GM12872 (cell line): ENCODE measurements at regions not wholly inside any gene's neighbourhood (a gene's known extent, or its start where the extent isn't known, plus 50 kb on each side); places are given as distances from the start of the nearest gene placed in this dataset.

ENCODE experiments used
- TF ChIP-seq, protein P1 (sequence below): IDR thresholded peaks from 3 replicates; pipeline ENCODE4 v1.5.1; 2011; ENCODE audit warnings: low read depth, mild to moderate bottlenecking, low read length, moderate library complexity; ENCODE audit not compliant: insufficient read depth

DNA sequence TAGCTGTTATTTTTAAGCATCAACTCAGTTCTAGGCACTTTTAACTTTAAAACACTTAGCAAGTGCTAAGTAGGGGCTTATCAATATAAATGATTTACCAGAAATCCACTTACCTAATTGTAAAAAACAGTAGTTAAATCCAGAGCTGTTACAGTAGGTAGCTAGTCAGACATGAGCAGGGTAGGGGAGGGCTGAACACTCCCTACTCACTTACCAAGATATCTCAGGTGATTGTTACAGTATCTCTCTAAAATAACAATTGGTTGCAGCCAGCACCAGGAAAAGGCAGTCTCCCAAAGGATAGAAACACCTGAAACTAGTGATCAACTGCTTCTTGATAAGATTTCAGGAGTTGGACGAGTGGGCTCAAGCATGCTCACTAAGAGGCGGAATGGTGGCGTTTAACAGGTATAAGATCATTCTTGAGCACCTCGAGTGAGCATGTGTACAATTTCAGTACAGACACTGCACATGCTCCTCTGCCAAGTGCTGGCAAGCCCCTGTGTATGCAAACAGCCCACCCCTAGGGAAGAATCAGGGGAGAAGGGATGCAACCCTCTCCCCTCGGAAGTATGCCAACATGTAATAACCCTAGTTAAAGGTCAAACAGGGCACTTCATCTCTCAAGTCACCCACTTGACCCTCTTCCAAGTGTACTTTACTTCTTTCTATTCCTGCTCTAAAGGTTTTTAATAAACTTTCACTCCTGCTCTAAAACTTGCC is 1113.6 kb upstream of the SEL1L start:
- TF ChIP-seq, protein P1, sequence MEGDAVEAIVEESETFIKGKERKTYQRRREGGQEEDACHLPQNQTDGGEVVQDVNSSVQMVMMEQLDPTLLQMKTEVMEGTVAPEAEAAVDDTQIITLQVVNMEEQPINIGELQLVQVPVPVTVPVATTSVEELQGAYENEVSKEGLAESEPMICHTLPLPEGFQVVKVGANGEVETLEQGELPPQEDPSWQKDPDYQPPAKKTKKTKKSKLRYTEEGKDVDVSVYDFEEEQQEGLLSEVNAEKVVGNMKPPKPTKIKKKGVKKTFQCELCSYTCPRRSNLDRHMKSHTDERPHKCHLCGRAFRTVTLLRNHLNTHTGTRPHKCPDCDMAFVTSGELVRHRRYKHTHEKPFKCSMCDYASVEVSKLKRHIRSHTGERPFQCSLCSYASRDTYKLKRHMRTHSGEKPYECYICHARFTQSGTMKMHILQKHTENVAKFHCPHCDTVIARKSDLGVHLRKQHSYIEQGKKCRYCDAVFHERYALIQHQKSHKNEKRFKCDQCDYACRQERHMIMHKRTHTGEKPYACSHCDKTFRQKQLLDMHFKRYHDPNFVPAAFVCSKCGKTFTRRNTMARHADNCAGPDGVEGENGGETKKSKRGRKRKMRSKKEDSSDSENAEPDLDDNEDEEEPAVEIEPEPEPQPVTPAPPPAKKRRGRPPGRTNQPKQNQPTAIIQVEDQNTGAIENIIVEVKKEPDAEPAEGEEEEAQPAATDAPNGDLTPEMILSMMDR, result no peak

DNA sequence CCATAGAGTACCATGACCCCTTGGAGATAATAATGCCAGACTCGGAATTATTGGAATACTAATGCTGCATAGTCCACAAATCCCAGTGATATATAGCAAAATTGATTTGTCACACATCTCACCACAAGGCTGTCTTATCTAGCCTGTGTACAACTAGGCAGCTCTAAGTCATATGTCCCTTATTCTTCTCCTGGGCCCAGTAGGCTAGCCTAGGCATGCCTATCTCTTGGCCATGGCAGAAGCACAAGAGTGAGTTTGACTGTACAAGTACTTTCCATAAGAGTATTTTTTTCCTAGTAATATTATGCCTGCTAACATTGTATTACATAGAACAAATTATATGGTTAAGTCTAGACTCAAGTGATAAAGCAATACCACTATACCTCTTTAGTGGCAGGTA is 1122.1 kb upstream of the SEL1L start:
- TF ChIP-seq, protein P1, result no peak

DNA sequence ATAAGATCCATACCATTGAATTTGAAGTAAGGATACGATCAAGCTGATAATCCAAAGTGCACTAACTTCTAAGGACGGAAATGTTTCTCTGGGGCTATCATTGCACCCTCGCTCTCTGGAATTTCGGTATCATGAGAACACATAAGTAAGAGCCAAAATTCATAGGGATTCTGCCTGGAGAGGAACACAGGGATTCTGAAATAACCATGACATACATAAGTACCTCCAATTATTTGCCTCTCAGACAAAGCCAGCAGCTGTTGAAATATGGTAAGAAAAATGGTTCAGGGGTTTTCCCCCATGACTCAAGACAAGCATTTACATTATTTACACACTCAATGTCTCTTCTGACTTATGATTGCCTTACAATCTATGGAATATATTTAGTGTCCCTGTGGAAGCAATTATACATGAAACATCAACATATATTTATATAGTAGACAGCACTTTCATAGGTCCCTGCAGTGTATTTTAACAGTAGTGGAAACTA is 1123.6 kb upstream of the SEL1L start:
- TF ChIP-seq, protein P1, result no peak

DNA sequence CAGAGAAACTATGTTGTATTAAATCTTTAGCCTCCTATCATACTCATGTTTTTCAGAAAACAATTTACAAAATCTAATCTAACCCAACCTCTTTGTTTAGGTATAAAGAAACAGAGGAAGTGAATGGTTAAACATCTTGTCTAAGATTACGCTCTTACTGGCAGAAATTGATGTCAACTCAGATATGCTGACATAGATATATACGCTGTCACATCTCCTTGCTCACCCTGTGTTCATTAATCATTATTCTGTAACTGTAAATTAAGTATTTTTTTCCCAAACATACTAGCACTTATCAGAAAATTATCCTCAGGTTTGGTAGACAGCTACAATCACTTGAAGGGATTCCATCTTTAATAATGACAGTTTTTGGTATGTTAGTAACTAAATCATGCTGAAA is 1127.6 kb upstream of the SEL1L start:
- TF ChIP-seq, protein P1, result no peak

DNA sequence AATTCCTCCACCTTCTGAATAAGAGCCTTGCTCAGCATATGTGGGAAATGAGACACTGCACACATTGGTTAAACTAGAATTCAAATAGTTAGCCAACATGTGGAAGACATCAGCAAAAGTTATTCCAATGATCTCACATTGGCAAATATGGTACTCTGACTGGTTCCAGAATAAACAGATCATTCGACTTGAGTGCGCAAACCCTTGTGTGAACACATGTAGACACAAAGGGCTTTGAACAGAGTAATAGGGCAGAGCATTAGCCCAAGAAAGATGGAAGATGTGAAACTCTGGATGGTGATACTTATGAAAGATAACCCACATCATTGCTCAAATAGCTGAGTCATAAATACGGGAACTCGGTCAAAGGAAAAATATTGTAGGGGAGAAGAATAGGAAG is 1133.4 kb upstream of the SEL1L start:
- TF ChIP-seq, protein P1, result no peak

DNA sequence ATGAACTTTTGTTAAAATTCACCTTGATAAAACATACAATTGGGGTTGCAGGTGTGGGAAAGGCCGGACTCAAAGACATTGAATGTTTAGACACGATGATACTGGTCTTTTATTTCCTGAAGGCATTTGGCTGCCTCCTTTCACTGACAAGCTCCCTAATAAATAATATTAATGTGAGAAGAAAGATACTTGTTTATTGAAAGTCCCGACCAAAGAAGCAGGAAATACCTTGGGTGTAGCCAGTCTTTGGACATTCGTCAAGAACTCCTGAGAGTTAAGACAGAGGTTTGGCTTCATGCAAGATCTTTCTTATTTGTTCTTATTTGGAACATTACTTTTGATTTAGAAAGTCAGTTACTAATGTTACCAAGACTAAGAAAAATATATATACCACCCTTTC is 1133.8 kb upstream of the SEL1L start:
- TF ChIP-seq, protein P1, result no peak

DNA sequence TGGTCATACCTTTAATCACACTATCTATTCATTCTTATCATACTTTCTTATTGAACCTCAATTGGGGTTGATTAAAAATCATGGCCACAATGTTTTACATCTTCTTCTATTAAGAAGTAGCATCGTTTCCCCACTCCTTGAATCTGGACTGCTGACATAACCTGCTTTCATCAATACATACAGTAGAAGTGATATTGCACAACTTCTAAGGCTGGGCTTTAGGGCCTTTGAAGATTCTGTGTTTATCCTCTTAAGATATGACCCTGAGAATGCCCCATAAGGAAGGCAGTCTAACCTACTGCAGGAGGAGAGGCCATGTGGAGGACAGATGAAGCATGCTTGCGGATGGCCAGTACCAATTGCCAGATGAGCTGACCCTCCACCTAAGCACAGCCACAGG is 1142.8 kb upstream of the SEL1L start:
- TF ChIP-seq, protein P1, result no peak
